ENCODE measurements at regions not wholly inside any gene's neighbourhood (a gene's known extent, or its start where the extent isn't known, plus 50 kb on each side); places are given as distances from the start of the nearest gene placed in this dataset.

- Histone ChIP-seq H3K4me1 (peaks cover 5% of the 10 kb centered on the region; the same call in 1 of the 2 replicates), H3K27me3 (replicated peaks; ENCODE audit: control insufficient read depth, insufficient read depth, low read length) (no peaks in the 10 kb centered on the region), H3K36me3 (ENCODE audit: control insufficient read depth, insufficient read depth, low read length) (no peaks in the 10 kb centered on the region), H3K9me3 (no peaks in the 10 kb centered on the region), H3K4me3 (ENCODE audit: low read depth, low read length) (no peak overlapping the region)
- Mint-ChIP-seq H3K27ac (ENCODE audit: unreplicated experiment) (no peak overlapping the region), H3K4me3 (ENCODE audit: unreplicated experiment) (no peak overlapping the region), H3K36me3 (ENCODE audit: insufficient read depth, unreplicated experiment) (no peaks in the 10 kb centered on the region), H3K9me3 (ENCODE audit: unreplicated experiment) (no peaks in the 10 kb centered on the region), H3K27me3 (ENCODE audit: insufficient read depth, unreplicated experiment) (no peaks in the 10 kb centered on the region), H3K4me1 (ENCODE audit: low read depth, unreplicated experiment) (peaks cover 10% of the 10 kb centered on the region)
- no TSS peak for BruUV-seq (replicated peaks)
- intact Hi-C loops (cut with micrococcal nuclease; ENCODE audit: unreplicated experiment), result no loop called here
- no peak for TF ChIP-seq CTCF (IDR thresholded peaks at IDR 0.05; ENCODE audit: insufficient read depth in 1 of 2, low read depth in 1 of 2, low read length in 1 of 2, severe bottlenecking in 1 of 2, unreplicated experiment in 1 of 2)
- POLR2A ChIA-PET, result no interaction called here
- no peak for DNase-seq
- CTCF ChIA-PET, result no interaction called here
Measured at GRCh38 chr5:98992552-98992951, 63.7 kb upstream of the CHD1 start.

- no TSS peak for BruUV-seq (replicated peaks)
- no peak for DNase-seq
- H3K4me3 ChIP-seq (ENCODE audit: low read depth, low read length), result no peak overlapping the region
- H3K36me3 ChIP-seq (ENCODE audit: control insufficient read depth, insufficient read depth, low read length), result no peaks in the 10 kb centered on the region
- intact Hi-C loops (cut with micrococcal nuclease; ENCODE audit: unreplicated experiment), result no loop called here
- no peaks in the 10 kb centered on the region for H3K27me3 ChIP-seq (replicated peaks; ENCODE audit: control insufficient read depth, insufficient read depth, low read length)
- Mint-ChIP-seq H3K27me3 (ENCODE audit: insufficient read depth, unreplicated experiment) (no peaks in the 10 kb centered on the region), H3K4me1 (ENCODE audit: low read depth, unreplicated experiment) (peaks cover 6% of the 10 kb centered on the region), H3K36me3 (ENCODE audit: insufficient read depth, unreplicated experiment) (no peaks in the 10 kb centered on the region), H3K27ac (ENCODE audit: unreplicated experiment) (no peak overlapping the region), H3K9me3 (ENCODE audit: unreplicated experiment) (no peaks in the 10 kb centered on the region), H3K4me3 (ENCODE audit: unreplicated experiment) (no peak overlapping the region)
- H3K9me3 ChIP-seq, result no peaks in the 10 kb centered on the region
- ChIA-PET CTCF (no interaction called here), POLR2A (no interaction called here)
- peaks cover 5% of the 10 kb centered on the region; the same call in 1 of the 2 replicates for H3K4me1 ChIP-seq
- TF ChIP-seq CTCF (IDR thresholded peaks at IDR 0.05; ENCODE audit: insufficient read depth in 1 of 2, low read depth in 1 of 2, low read length in 1 of 2, severe bottlenecking in 1 of 2, unreplicated experiment in 1 of 2), result no peak
Measured at GRCh38 chr5:98989727-98990126, 60.9 kb upstream of the CHD1 start.

DNA sequence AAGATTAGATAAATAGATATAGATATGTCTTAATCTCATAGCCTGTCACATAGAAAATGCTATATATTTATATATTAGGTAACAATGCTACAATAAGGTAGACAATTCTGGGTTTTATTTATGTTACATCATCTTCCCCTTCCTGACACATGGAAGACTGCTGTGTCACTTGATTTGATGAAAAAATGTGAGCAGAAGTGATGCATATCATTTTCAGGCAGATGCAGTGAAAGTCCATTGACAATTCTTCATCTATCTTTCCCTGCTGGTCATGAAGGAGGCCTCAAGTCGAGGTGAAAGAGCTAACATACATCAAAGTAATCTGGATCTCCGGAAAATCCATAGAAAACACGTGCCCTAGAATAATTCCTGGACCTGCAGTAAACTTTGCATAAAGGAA, 57.8 kb upstream of the CHD1 start:
- POLR2A ChIA-PET, result no interaction called here
- Histone ChIP-seq H3K36me3 (ENCODE audit: control insufficient read depth, insufficient read depth, low read length) (no peaks in the 10 kb centered on the region), H3K27me3 (replicated peaks; ENCODE audit: control insufficient read depth, insufficient read depth, low read length) (no peaks in the 10 kb centered on the region), H3K4me3 (ENCODE audit: low read depth, low read length) (no peak overlapping the region), H3K9me3 (no peaks in the 10 kb centered on the region), H3K4me1 (no peaks in the 10 kb centered on the region)
- Mint-ChIP-seq H3K9me3 (ENCODE audit: unreplicated experiment) (no peaks in the 10 kb centered on the region), H3K27me3 (ENCODE audit: insufficient read depth, unreplicated experiment) (no peaks in the 10 kb centered on the region), H3K4me3 (ENCODE audit: unreplicated experiment) (no peak overlapping the region), H3K36me3 (ENCODE audit: insufficient read depth, unreplicated experiment) (no peaks in the 10 kb centered on the region), H3K27ac (ENCODE audit: unreplicated experiment) (no peak overlapping the region), H3K4me1 (ENCODE audit: low read depth, unreplicated experiment) (no peaks in the 10 kb centered on the region)
- CTCF ChIA-PET, result no interaction called here
- no peak for DNase-seq
- intact Hi-C loops (cut with micrococcal nuclease; ENCODE audit: unreplicated experiment), result no loop called here
- BruUV-seq (replicated peaks), result no TSS peak
- no peak for TF ChIP-seq CTCF (IDR thresholded peaks at IDR 0.05; ENCODE audit: insufficient read depth in 1 of 2, low read depth in 1 of 2, low read length in 1 of 2, severe bottlenecking in 1 of 2, unreplicated experiment in 1 of 2)
